Right lobe of liver (tissue), 6 donors: ENCODE measurements at regions not wholly inside any gene's neighbourhood (a gene's known extent, or its start where the extent isn't known, plus 50 kb on each side); places are given as distances from the start of the nearest gene placed in this dataset.

Source experiments
- ATAC-seq, 4 donors: fragments of 200-7000 bp; cut with Tn5 transposase; one replicate each; pipeline ENCODE4 v1.9.1; 2020; ENCODE audit warnings: mild to moderate bottlenecking in 4 of 4, moderate library complexity in 4 of 4
- DNase-seq, 3 donors: peaks; one replicate each; pipeline ENCODE4 v3.0.0-alpha.2; 2020
- H3K27ac ChIP-seq, 3 donors: fragments of 200-600 bp; one replicate each; pipeline ENCODE4 v1.8.0; 2022
- H3K27me3 ChIP-seq, 2 donors: fragments of 200-600 bp; one replicate each; pipeline ENCODE4 v1.8.0; 2022
- H3K36me3 ChIP-seq, 4 donors: fragments of 200-600 bp; sonication (generic) in 1 of 4; one replicate each; pipeline versions ENCODE4 v1.5.1 to v1.8.0; 2017 to 2022; ENCODE audit warnings: control low read depth in 1 of 4
- H3K4me1 ChIP-seq, 4 donors: fragments of 200-600 bp; sonication (generic) in 1 of 4; one replicate each; pipeline versions ENCODE4 v1.5.1 to v1.8.0; 2017 to 2022; ENCODE audit warnings: control low read depth in 1 of 4
- H3K4me3 ChIP-seq, 3 donors: fragments of 200-600 bp; one replicate each; pipeline ENCODE4 v1.8.0; 2022
- H3K9me3 ChIP-seq, 4 donors: fragments of 200-600 bp; sonication (generic) in 1 of 4; one replicate each; pipeline versions ENCODE4 v1.5.1 to v1.8.0; 2017 to 2022; ENCODE audit warnings: control low read depth in 1 of 4
- CTCF ChIP-seq, 4 donors: fragments of 200-600 bp in 3 of 4; fragments of 450-650 bp in 1 of 4; IDR thresholded peaks; one replicate each; pipeline versions ENCODE4 v1.5.1 to v1.8.0; 2016 to 2022; ENCODE audit warnings: antibody characterized with exemption in 4 of 4, mild to moderate bottlenecking in 2 of 4
- POLR2A ChIP-seq: fragments of 450-650 bp; IDR thresholded peaks from one replicate; pipeline ENCODE4 v1.6.1; 2017; ENCODE audit warnings: antibody characterized with exemption, mild to moderate bottlenecking
- WGBS: methylation state at CpG from one replicate; pipeline ENCODE4 v1.1.6; 2018; ENCODE audit warnings: low coverage, low lambda C conversion rate; ENCODE audit not compliant: insufficient coverage; ENCODE audit errors: missing lambda C conversion rate; 5-methylcytosine and 5-hydroxymethylcytosine counted together
- intact Hi-C, 2 donors: fragments of 100-400 bp; cut with DNase I; formaldehyde crosslinking; loops; one replicate each; pipeline versions ENCODE4 v1.11.2 to v1.14.1; 2022
- donor health status: DM: no; HTN: yes; CAD: no.
- donor health status: DM: no; HTN: no; CAD: no.
- donor health status: DM: no; HTN: no; CAD: no.
- donor health status: DM: no; HTN: yes; CAD: no.
- donor health status: DM: no; HTN: yes; CAD: no.

- no peak for TF ChIP-seq CTCF (IDR thresholded peaks at IDR 0.05)
- TF ChIP-seq POLR2A, result no peak
- no peak for ATAC-seq
- Histone ChIP-seq H3K9me3 (no peaks in the 10 kb centered on the region), H3K4me1 (no peaks in the 10 kb centered on the region), H3K27ac (no peak overlapping the region), H3K36me3 (no peaks in the 10 kb centered on the region), H3K4me3 (no peak overlapping the region), H3K27me3 (no peaks in the 10 kb centered on the region)
- intact Hi-C loops, result no loop called here
- DNase-seq, result no peak
- 57% methylated on average over 2 of the region's 2 CpGs for WGBS
These were observed 76.6 kb downstream of the CNTN3 start for GRCh38 chr3:74537857-74538256.

GRCh38 chr3:74537164-74537563, 77.3 kb downstream of the CNTN3 start:
- TF ChIP-seq POLR2A, result no peak
- DNase-seq (no peak), ATAC-seq (no peak)
- intact Hi-C loops, result no loop called here
- no peak overlapping the region for H3K27ac ChIP-seq
- no peaks in the 10 kb centered on the region for H3K4me1 ChIP-seq
- no peaks in the 10 kb centered on the region for H3K27me3 ChIP-seq
- WGBS, result 60% methylated on average over 4 of the region's 4 CpGs
- no peaks in the 10 kb centered on the region for H3K36me3 ChIP-seq
- H3K4me3 ChIP-seq, result no peak overlapping the region
- H3K9me3 ChIP-seq, result no peaks in the 10 kb centered on the region

GRCh38 chr3:74535281-74535680, 79.2 kb downstream of the CNTN3 start:
- no peaks in the 10 kb centered on the region for H3K9me3 ChIP-seq
- DNase-seq (no peak), ATAC-seq (no peak)
- H3K4me3 ChIP-seq, result no peak overlapping the region
- H3K27ac ChIP-seq, result no peak overlapping the region
- no peaks in the 10 kb centered on the region for H3K27me3 ChIP-seq
- no peak for TF ChIP-seq POLR2A
- no peak for TF ChIP-seq CTCF (IDR thresholded peaks at IDR 0.05)
- WGBS, result 67% methylated on average over 1 of the region's 3 CpGs
- no peaks in the 10 kb centered on the region for H3K36me3 ChIP-seq
- intact Hi-C loops, result no loop called here
- no peaks in the 10 kb centered on the region for H3K4me1 ChIP-seq

- H3K4me3 ChIP-seq, result no peak overlapping the region
- no peak for TF ChIP-seq POLR2A
- no peak for TF ChIP-seq CTCF (IDR thresholded peaks at IDR 0.05)
- DNase-seq, result no peak
- intact Hi-C loops, result no loop called here
- H3K9me3 ChIP-seq, result no peaks in the 10 kb centered on the region
- WGBS, result 91% methylated on average over 2 of the region's 2 CpGs
- H3K36me3 ChIP-seq, result no peaks in the 10 kb centered on the region
- H3K27me3 ChIP-seq, result no peaks in the 10 kb centered on the region
- H3K27ac ChIP-seq, result no peak overlapping the region
- H3K4me1 ChIP-seq, result no peaks in the 10 kb centered on the region
- ATAC-seq, result no peak
These were observed 79.8 kb downstream of the CNTN3 start for GRCh38 chr3:74534611-74535010.

GRCh38 chr3:74532446-74532845, 82.0 kb downstream of the CNTN3 start:
- H3K27me3 ChIP-seq, result no peaks in the 10 kb centered on the region
- no peaks in the 10 kb centered on the region for H3K36me3 ChIP-seq
- 62% methylated on average over 4 of the region's 4 CpGs for WGBS
- no peaks in the 10 kb centered on the region for H3K9me3 ChIP-seq
- TF ChIP-seq CTCF (IDR thresholded peaks at IDR 0.05), result no peak
- no peak for TF ChIP-seq POLR2A
- intact Hi-C loops, result no loop called here
- no peaks in the 10 kb centered on the region for H3K4me1 ChIP-seq
- H3K27ac ChIP-seq, result no peak overlapping the region
- DNase-seq (no peak), ATAC-seq (no peak)
- no peak overlapping the region for H3K4me3 ChIP-seq
